K562 (cell line): ENCODE measurements at regions not wholly inside any gene's neighbourhood (a gene's known extent, or its start where the extent isn't known, plus 50 kb on each side); places are given as distances from the start of the nearest gene placed in this dataset.

Experiments used
- CGGBP1 ChIP-seq: fragments of 250-450 bp; sonication (Bioruptor Pico); IDR thresholded peaks from 2 replicates; pipeline ENCODE4 v1.9.0; 2021; ENCODE audit warnings: mild to moderate bottlenecking
- ETS2 ChIP-seq: IDR thresholded peaks from 2 replicates; pipeline ENCODE4 v1.6.1; 2016; ENCODE audit warnings: borderline replicate concordance, missing genetic modification characterization, mild to moderate bottlenecking, moderate library complexity, missing compliant biosample characterization; ENCODE audit not compliant: poor library complexity, severe bottlenecking
- HBP1 ChIP-seq: fragments of 450-650 bp; formaldehyde crosslinking; IDR thresholded peaks from 2 replicates; pipeline ENCODE4 v1.4.0; 2022; ENCODE audit warnings: missing genetic modification characterization
- KAT8 ChIP-seq: fragments of 450-650 bp; IDR thresholded peaks from 2 replicates; pipeline ENCODE4 v1.6.1; 2016; ENCODE audit warnings: low read depth, mild to moderate bottlenecking
- MTF1 ChIP-seq: fragments of 250-450 bp; sonication (Bioruptor Pico); IDR thresholded peaks from 2 replicates; pipeline ENCODE4 v1.9.0; 2021; ENCODE audit warnings: moderate library complexity, mild to moderate bottlenecking, inconsistent platforms, borderline replicate concordance
- POLR2G ChIP-seq: fragments of 200-400 bp; formaldehyde crosslinking; IDR thresholded peaks from 2 replicates; pipeline ENCODE4 v1.6.1; 2017; ENCODE audit warnings: low read depth, mild to moderate bottlenecking, antibody characterized with exemption, low read length, moderate library complexity
- RFX7 ChIP-seq: fragments of 250-450 bp; sonication (Bioruptor Pico); IDR thresholded peaks from 2 replicates; pipeline ENCODE4 v1.5.1; 2021; ENCODE audit warnings: mild to moderate bottlenecking
- SP1 ChIP-seq: sonication (generic); formaldehyde crosslinking; IDR thresholded peaks from 2 replicates; pipeline ENCODE4 v1.8.1; 2022; ENCODE audit warnings: mild to moderate bottlenecking, missing genetic modification reagents
- ZKSCAN1 ChIP-seq: fragments of 150-350 bp; IDR thresholded peaks from 2 replicates; pipeline ENCODE4 v1.6.1; 2016; ENCODE audit warnings: low read depth, low read length
- ZNF384 ChIP-seq: IDR thresholded peaks from 2 replicates; pipeline ENCODE4 v1.6.1; 2012; ENCODE audit warnings: low read depth, low read length, improper control_type of control experiment
- ZZZ3 ChIP-seq: fragments of 450-650 bp; IDR thresholded peaks from 2 replicates; pipeline ENCODE4 v1.6.1; 2016; ENCODE audit warnings: antibody characterized with exemption, mild to moderate bottlenecking, moderate library complexity
- TF ChIP-seq, protein P1 (sequence below), 2 experiments: fragments of 150-350 bp in 1 of 2; IDR thresholded peaks; 2 replicates each; pipeline ENCODE4 v1.6.1; 2012 to 2016; ENCODE audit warnings: low read depth in 2 of 2, low read length in 2 of 2, mild to moderate bottlenecking in 1 of 2, moderate library complexity in 1 of 2
- TF ChIP-seq, protein P2 (sequence below): fragments of 150-350 bp; IDR thresholded peaks from 2 replicates; pipeline ENCODE4 v1.6.1; 2014; ENCODE audit warnings: low read depth, mild to moderate bottlenecking, low read length, borderline replicate concordance
- TF ChIP-seq, protein P3 (sequence below): IDR thresholded peaks from 3 replicates; pipeline ENCODE4 v1.6.1; 2011; ENCODE audit warnings: borderline replicate concordance, mild to moderate bottlenecking, moderate library complexity; ENCODE audit not compliant: insufficient read length; ENCODE audit errors: extremely low read depth

GRCh38 chr4:64682946-64683345, 273.7 kb upstream of the TECRL start (continued):
- TF ChIP-seq, protein P1, sequence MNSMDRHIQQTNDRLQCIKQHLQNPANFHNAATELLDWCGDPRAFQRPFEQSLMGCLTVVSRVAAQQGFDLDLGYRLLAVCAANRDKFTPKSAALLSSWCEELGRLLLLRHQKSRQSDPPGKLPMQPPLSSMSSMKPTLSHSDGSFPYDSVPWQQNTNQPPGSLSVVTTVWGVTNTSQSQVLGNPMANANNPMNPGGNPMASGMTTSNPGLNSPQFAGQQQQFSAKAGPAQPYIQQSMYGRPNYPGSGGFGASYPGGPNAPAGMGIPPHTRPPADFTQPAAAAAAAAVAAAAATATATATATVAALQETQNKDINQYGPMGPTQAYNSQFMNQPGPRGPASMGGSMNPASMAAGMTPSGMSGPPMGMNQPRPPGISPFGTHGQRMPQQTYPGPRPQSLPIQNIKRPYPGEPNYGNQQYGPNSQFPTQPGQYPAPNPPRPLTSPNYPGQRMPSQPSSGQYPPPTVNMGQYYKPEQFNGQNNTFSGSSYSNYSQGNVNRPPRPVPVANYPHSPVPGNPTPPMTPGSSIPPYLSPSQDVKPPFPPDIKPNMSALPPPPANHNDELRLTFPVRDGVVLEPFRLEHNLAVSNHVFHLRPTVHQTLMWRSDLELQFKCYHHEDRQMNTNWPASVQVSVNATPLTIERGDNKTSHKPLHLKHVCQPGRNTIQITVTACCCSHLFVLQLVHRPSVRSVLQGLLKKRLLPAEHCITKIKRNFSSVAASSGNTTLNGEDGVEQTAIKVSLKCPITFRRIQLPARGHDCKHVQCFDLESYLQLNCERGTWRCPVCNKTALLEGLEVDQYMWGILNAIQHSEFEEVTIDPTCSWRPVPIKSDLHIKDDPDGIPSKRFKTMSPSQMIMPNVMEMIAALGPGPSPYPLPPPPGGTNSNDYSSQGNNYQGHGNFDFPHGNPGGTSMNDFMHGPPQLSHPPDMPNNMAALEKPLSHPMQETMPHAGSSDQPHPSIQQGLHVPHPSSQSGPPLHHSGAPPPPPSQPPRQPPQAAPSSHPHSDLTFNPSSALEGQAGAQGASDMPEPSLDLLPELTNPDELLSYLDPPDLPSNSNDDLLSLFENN (IDR thresholded peaks at IDR 0.05; ENCODE audit: low read depth in 2 of 2, low read length in 2 of 2) = no peak
- TF ChIP-seq SP1 (CRISPR knock-in tag) = no peak
- TF ChIP-seq MTF1 (CRISPR knock-in tag) = no peak
- no peak for TF ChIP-seq ZNF384
- TF ChIP-seq ETS2 (tag) = no peak
- TF ChIP-seq ZKSCAN1 = no peak
- TF ChIP-seq HBP1 = no peak
- no peak for TF ChIP-seq CGGBP1 (CRISPR knock-in tag)
- TF ChIP-seq, protein P2, sequence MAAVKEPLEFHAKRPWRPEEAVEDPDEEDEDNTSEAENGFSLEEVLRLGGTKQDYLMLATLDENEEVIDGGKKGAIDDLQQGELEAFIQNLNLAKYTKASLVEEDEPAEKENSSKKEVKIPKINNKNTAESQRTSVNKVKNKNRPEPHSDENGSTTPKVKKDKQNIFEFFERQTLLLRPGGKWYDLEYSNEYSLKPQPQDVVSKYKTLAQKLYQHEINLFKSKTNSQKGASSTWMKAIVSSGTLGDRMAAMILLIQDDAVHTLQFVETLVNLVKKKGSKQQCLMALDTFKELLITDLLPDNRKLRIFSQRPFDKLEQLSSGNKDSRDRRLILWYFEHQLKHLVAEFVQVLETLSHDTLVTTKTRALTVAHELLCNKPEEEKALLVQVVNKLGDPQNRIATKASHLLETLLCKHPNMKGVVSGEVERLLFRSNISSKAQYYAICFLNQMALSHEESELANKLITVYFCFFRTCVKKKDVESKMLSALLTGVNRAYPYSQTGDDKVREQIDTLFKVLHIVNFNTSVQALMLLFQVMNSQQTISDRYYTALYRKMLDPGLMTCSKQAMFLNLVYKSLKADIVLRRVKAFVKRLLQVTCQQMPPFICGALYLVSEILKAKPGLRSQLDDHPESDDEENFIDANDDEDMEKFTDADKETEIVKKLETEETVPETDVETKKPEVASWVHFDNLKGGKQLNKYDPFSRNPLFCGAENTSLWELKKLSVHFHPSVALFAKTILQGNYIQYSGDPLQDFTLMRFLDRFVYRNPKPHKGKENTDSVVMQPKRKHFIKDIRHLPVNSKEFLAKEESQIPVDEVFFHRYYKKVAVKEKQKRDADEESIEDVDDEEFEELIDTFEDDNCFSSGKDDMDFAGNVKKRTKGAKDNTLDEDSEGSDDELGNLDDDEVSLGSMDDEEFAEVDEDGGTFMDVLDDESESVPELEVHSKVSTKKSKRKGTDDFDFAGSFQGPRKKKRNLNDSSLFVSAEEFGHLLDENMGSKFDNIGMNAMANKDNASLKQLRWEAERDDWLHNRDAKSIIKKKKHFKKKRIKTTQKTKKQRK = no peak
- no peak for TF ChIP-seq POLR2G
- no peak for TF ChIP-seq KAT8
- TF ChIP-seq, protein P3, sequence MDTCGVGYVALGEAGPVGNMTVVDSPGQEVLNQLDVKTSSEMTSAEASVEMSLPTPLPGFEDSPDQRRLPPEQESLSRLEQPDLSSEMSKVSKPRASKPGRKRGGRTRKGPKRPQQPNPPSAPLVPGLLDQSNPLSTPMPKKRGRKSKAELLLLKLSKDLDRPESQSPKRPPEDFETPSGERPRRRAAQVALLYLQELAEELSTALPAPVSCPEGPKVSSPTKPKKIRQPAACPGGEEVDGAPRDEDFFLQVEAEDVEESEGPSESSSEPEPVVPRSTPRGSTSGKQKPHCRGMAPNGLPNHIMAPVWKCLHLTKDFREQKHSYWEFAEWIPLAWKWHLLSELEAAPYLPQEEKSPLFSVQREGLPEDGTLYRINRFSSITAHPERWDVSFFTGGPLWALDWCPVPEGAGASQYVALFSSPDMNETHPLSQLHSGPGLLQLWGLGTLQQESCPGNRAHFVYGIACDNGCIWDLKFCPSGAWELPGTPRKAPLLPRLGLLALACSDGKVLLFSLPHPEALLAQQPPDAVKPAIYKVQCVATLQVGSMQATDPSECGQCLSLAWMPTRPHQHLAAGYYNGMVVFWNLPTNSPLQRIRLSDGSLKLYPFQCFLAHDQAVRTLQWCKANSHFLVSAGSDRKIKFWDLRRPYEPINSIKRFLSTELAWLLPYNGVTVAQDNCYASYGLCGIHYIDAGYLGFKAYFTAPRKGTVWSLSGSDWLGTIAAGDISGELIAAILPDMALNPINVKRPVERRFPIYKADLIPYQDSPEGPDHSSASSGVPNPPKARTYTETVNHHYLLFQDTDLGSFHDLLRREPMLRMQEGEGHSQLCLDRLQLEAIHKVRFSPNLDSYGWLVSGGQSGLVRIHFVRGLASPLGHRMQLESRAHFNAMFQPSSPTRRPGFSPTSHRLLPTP = no peak
- TF ChIP-seq ZZZ3 = no peak
- TF ChIP-seq RFX7 (CRISPR knock-in tag) = no peak
